ENCODE measurements at regions not wholly inside any gene's neighbourhood (a gene's known extent, or its start where the extent isn't known, plus 50 kb on each side); places are given as distances from the start of the nearest gene placed in this dataset.

- peak in 1 of 2 donors; percentile 18 for TF ChIP-seq CTCF (IDR thresholded peaks at IDR 0.05)
- no peaks in the 10 kb centered on the region for H3K27me3 ChIP-seq
- H3K36me3 ChIP-seq: no peaks in the 10 kb centered on the region
- no peaks in the 10 kb centered on the region for H3K4me1 ChIP-seq
- peak overlapping the region in 1 of 2 donors; percentile 76 for H3K27ac ChIP-seq
- no peaks in the 10 kb centered on the region for H3K9me3 ChIP-seq
- intact Hi-C loops (cut with DNase I): no loop called here
- DNase-seq (peak in 2 of 4 donors; percentile 87 to 92), ATAC-seq (peak; percentile 93)
- H3K4me3 ChIP-seq: peak overlapping the region in 1 of 2 donors; percentile 31
Measured at GRCh38 chrX:131704136-131704695, 160.3 kb downstream of the OR13H1 start.

GRCh38 chrX:131709553-131709952 is 165.7 kb downstream of the OR13H1 start:
- Histone ChIP-seq H3K4me1 (no peaks in the 10 kb centered on the region), H3K27ac (no peak overlapping the region), H3K4me3 (no peak overlapping the region), H3K9me3 (no peaks in the 10 kb centered on the region), H3K27me3 (no peaks in the 10 kb centered on the region), H3K36me3 (no peaks in the 10 kb centered on the region)
- TF ChIP-seq CTCF (IDR thresholded peaks at IDR 0.05): no peak
- DNase-seq (no peak), ATAC-seq (no peak)
- intact Hi-C loops (cut with DNase I): no loop called here

GRCh38 chrX:131711478-131711867 is 167.6 kb downstream of the OR13H1 start:
- no peak overlapping the region for H3K4me3 ChIP-seq

GRCh38 chrX:131723646-131724045 is 179.8 kb downstream of the OR13H1 start:
- no peak for TF ChIP-seq CTCF (IDR thresholded peaks at IDR 0.05)
- peaks cover 0 to 7% of the 10 kb centered on the region in 2 donors for H3K27me3 ChIP-seq
- ATAC-seq: no peak
- peaks cover 0 to 14% of the 10 kb centered on the region in 2 donors for H3K9me3 ChIP-seq
- no peak overlapping the region for H3K27ac ChIP-seq
- no peak overlapping the region for H3K4me3 ChIP-seq
- intact Hi-C loops (cut with DNase I): no loop called here
- H3K36me3 ChIP-seq: no peaks in the 10 kb centered on the region
- no peaks in the 10 kb centered on the region for H3K4me1 ChIP-seq
- DNase-seq: no peak

More at GRCh38 chrX:131711478-131711867, 167.6 kb downstream of the OR13H1 start:
- no peaks in the 10 kb centered on the region for H3K4me1 ChIP-seq
- H3K27me3 ChIP-seq: no peaks in the 10 kb centered on the region
- no peaks in the 10 kb centered on the region for H3K36me3 ChIP-seq
- intact Hi-C loops (cut with DNase I): no loop called here
- ATAC-seq (no peak), DNase-seq (no peak)
- no peaks in the 10 kb centered on the region for H3K9me3 ChIP-seq
- no peak for TF ChIP-seq CTCF (IDR thresholded peaks at IDR 0.05)
- no peak overlapping the region for H3K27ac ChIP-seq

GRCh38 chrX:131724292-131724691 is 180.4 kb downstream of the OR13H1 start:
- Histone ChIP-seq H3K27ac (no peak overlapping the region), H3K36me3 (no peaks in the 10 kb centered on the region), H3K4me3 (no peak overlapping the region), H3K9me3 (peaks cover 0 to 14% of the 10 kb centered on the region in 2 donors), H3K27me3 (peaks cover 0 to 4% of the 10 kb centered on the region in 2 donors), H3K4me1 (no peaks in the 10 kb centered on the region)
- no peak for ATAC-seq
- DNase-seq: no peak
- intact Hi-C loops (cut with DNase I): no loop called here
- TF ChIP-seq CTCF (IDR thresholded peaks at IDR 0.05): no peak
